Activated naive CD4-positive, alpha-beta T cell treated with anti-CD3 and anti-CD28 coated beads for 36 hours (primary cell): ENCODE measurements at regions not wholly inside any gene's neighbourhood (a gene's known extent, or its start where the extent isn't known, plus 50 kb on each side); places are given as distances from the start of the nearest gene placed in this dataset.
"Not testable (repeated sequence)": the region's sequence is repeated elsewhere in the genome, so short reads cannot be mapped to it uniquely, and the experiment has no call there.

ENCODE experiments used
- CTCF ChIA-PET: fragments of 350-600 bp; sonication (Branson Sonifier 250); formaldehyde crosslinking; loops from one replicate; lab custom pipeline; 2021; ENCODE audit warnings: antibody characterized with exemption; lab: Charles Lee
- DNase-seq: peaks from one replicate; pipeline ENCODE4 v3.0.0-alpha.2; 2020
- H3K27ac Mint-ChIP-seq: one replicate; pipeline ENCODE4 v1.8.0; 2021; ENCODE audit warnings: mild to moderate bottlenecking, mixed read lengths
- H3K27me3 Mint-ChIP-seq: one replicate; pipeline ENCODE4 v1.8.0; 2021; ENCODE audit warnings: low read depth, mixed read lengths
- H3K36me3 Mint-ChIP-seq: one replicate; pipeline ENCODE4 v1.8.0; 2021; ENCODE audit warnings: low read depth, mixed read lengths
- H3K4me1 Mint-ChIP-seq: one replicate; pipeline ENCODE4 v1.8.0; 2021; ENCODE audit warnings: low read depth, mixed read lengths
- H3K4me3 Mint-ChIP-seq: one replicate; pipeline ENCODE4 v1.8.0; 2021; ENCODE audit warnings: mild to moderate bottlenecking, moderate library complexity, mixed read lengths
- H3K9me3 Mint-ChIP-seq: one replicate; pipeline ENCODE4 v1.8.0; 2021; ENCODE audit warnings: mixed read lengths
- intact Hi-C: fragments of 100-400 bp; cut with micrococcal nuclease; formaldehyde crosslinking; loops from one replicate; pipeline ENCODE4 v1.15.1; 2023

- DNase-seq, result no peak
- Mint-ChIP-seq H3K27ac (no peak overlapping the region), H3K9me3 (no peaks in the 10 kb centered on the region), H3K36me3 (peaks cover 1% of the 10 kb centered on the region), H3K4me1 (peaks cover 2% of the 10 kb centered on the region), H3K4me3 (no peak overlapping the region), H3K27me3 (no peaks in the 10 kb centered on the region)
- intact Hi-C loops, result no loop called here
- CTCF ChIA-PET, result no interaction called here
Measured at GRCh38 chr2:54030396-54030741, 59.6 kb upstream of the PSME4 start.

- DNase-seq, result no peak
- peaks cover 5% of the 10 kb centered on the region for H3K4me1 Mint-ChIP-seq
- no peaks in the 10 kb centered on the region for H3K9me3 Mint-ChIP-seq
- H3K36me3 Mint-ChIP-seq, result peaks cover 1% of the 10 kb centered on the region
- H3K27me3 Mint-ChIP-seq, result no peaks in the 10 kb centered on the region
- intact Hi-C loops, result no loop called here
- H3K4me3 Mint-ChIP-seq, result no peak overlapping the region
- H3K27ac Mint-ChIP-seq, result no peak overlapping the region
- CTCF ChIA-PET, result no interaction called here
Measured at GRCh38 chr2:54029721-54030395, 59.1 kb upstream of the PSME4 start.

- intact Hi-C loops, H3K4me3 Mint-ChIP-seq, DNase-seq, H3K27ac Mint-ChIP-seq, H3K4me1 Mint-ChIP-seq, H3K27me3 Mint-ChIP-seq, CTCF ChIA-PET: not testable (repeated sequence)
- Mint-ChIP-seq H3K36me3 (peaks cover 15% of the 10 kb centered on the region), H3K9me3 (peaks cover 11% of the 10 kb centered on the region)
Measured at GRCh38 chr2:54025463-54026075, 54.8 kb upstream of the PSME4 start.

GRCh38 chr2:54024576-54024975 is 53.8 kb upstream of the PSME4 start:
- H3K9me3 Mint-ChIP-seq, result peaks cover 12% of the 10 kb centered on the region
- peaks cover 7% of the 10 kb centered on the region for H3K4me1 Mint-ChIP-seq
- intact Hi-C loops, result no loop called here
- DNase-seq, result no peak
- no peak overlapping the region for H3K27ac Mint-ChIP-seq
- H3K27me3 Mint-ChIP-seq, result no peaks in the 10 kb centered on the region
- H3K4me3 Mint-ChIP-seq, result no peak overlapping the region
- CTCF ChIA-PET, result interaction anchor here (0.9 kb wide), 1 partner anchor 10 kb away, joined by 3 read pairs; no protein-coding TSS in a partner anchor
- H3K36me3 Mint-ChIP-seq, result peaks cover 15% of the 10 kb centered on the region

- CTCF ChIA-PET, result no interaction called here
- H3K27ac Mint-ChIP-seq, result no peak overlapping the region
- H3K9me3 Mint-ChIP-seq, result peaks cover 12% of the 10 kb centered on the region
- H3K4me3 Mint-ChIP-seq, result no peak overlapping the region
- H3K27me3 Mint-ChIP-seq, result no peaks in the 10 kb centered on the region
- peaks cover 20% of the 10 kb centered on the region for H3K36me3 Mint-ChIP-seq
- intact Hi-C loops, result no loop called here
- DNase-seq, result no peak
- H3K4me1 Mint-ChIP-seq, result peaks cover 7% of the 10 kb centered on the region
Measured at GRCh38 chr2:54021702-54022101, 50.9 kb upstream of the PSME4 start.

GRCh38 chr2:54020793-54021414 is 50.1 kb upstream of the PSME4 start:
- intact Hi-C loops, result no loop called here
- no peak for DNase-seq
- CTCF ChIA-PET, result no interaction called here
- Mint-ChIP-seq H3K36me3 (peaks cover 20% of the 10 kb centered on the region), H3K27me3 (no peaks in the 10 kb centered on the region), H3K27ac (no peak overlapping the region), H3K9me3 (peaks cover 12% of the 10 kb centered on the region), H3K4me3 (no peak overlapping the region), H3K4me1 (peaks cover 7% of the 10 kb centered on the region)
